CD14-positive monocyte (primary cell): ENCODE measurements at regions not wholly inside any gene's neighbourhood (a gene's known extent, or its start where the extent isn't known, plus 50 kb on each side); places are given as distances from the start of the nearest gene placed in this dataset.

ENCODE experiments used
- DNase-seq, 3 donors: peaks; one replicate each; pipeline ENCODE4 v3.0.0-alpha.2; 2011 to 2022
- H2AFZ ChIP-seq: 2 replicates; pipeline ENCODE4 v1.6.0; 2012; ENCODE audit warnings: mild to moderate bottlenecking, low read depth, low read length, inconsistent platforms; ENCODE audit not compliant: insufficient read depth, poor library complexity, severe bottlenecking
- H3K27ac ChIP-seq, 2 donors: 1 replicate in 1 of 2; 2 replicates in 1 of 2; pipeline ENCODE4 v1.5.1; 2012 to 2013; ENCODE audit warnings: low read length in 2 of 2, control low read depth in 1 of 2, inconsistent platforms in 1 of 2, low read depth in 1 of 2, mild to moderate bottlenecking in 1 of 2
- H3K27me3 ChIP-seq, 2 donors: one replicate each; pipeline versions ENCODE4 v1.6.0 to v1.6.1; 2011 to 2013; ENCODE audit warnings: low read length in 2 of 2; ENCODE audit not compliant: control insufficient read depth in 2 of 2, insufficient read depth in 2 of 2
- H3K36me3 ChIP-seq, 2 donors: replicated peaks in 1 of 2; 1 replicate in 1 of 2; 2 replicates in 1 of 2; pipeline versions ENCODE4 v1.5.1 to v1.6.1; 2012 to 2013; ENCODE audit warnings: low read length in 2 of 2, control low read depth in 1 of 2, inconsistent platforms in 1 of 2, mild to moderate bottlenecking in 1 of 2; ENCODE audit not compliant: insufficient read depth in 2 of 2, control insufficient read depth in 1 of 2
- H3K4me1 ChIP-seq, 2 donors: 1 replicate in 1 of 2; 2 replicates in 1 of 2; pipeline versions ENCODE4 v1.5.1 to v1.6.1; 2012 to 2013; ENCODE audit warnings: low read length in 2 of 2, control low read depth in 1 of 2, inconsistent platforms in 1 of 2, mild to moderate bottlenecking in 1 of 2, moderate library complexity in 1 of 2; ENCODE audit not compliant: insufficient read depth in 2 of 2, control insufficient read depth in 1 of 2
- H3K4me2 ChIP-seq: replicated peaks from 2 replicates; pipeline ENCODE3; 2012; ENCODE audit warnings: low read length, moderate library complexity, mild to moderate bottlenecking; ENCODE audit not compliant: poor library complexity, severe bottlenecking; ENCODE audit errors: extremely low read depth
- H3K4me3 ChIP-seq, 3 experiments: fragments of 200-600 bp in 1 of 3; sonication (generic) in 1 of 3; replicated peaks in 1 of 3; 1 replicate in 2 of 3; 2 replicates in 1 of 3; pipeline ENCODE4 v1.5.1; 2011 to 2013; ENCODE audit warnings: low read length in 3 of 3, mild to moderate bottlenecking in 3 of 3, control low read depth in 2 of 3, low read depth in 2 of 3, inconsistent platforms in 1 of 3, moderate library complexity in 1 of 3
- H3K79me2 ChIP-seq: 2 replicates; pipeline ENCODE4 v1.6.0; 2012; ENCODE audit warnings: mild to moderate bottlenecking, control low read depth, inconsistent platforms, low read length, moderate library complexity; ENCODE audit not compliant: insufficient read depth
- H3K9ac ChIP-seq: 2 replicates; pipeline ENCODE4 v1.6.0; 2017; ENCODE audit warnings: low read length, mild to moderate bottlenecking; ENCODE audit not compliant: insufficient read depth, poor library complexity, severe bottlenecking
- H3K9me3 ChIP-seq, 2 donors: replicated peaks in 1 of 2; 1 replicate in 1 of 2; 2 replicates in 1 of 2; pipeline versions ENCODE4 v1.5.1 to v1.6.1; 2012 to 2013; ENCODE audit warnings: low read length in 2 of 2, control low read depth in 1 of 2; ENCODE audit not compliant: control insufficient read depth in 1 of 2, insufficient read depth in 1 of 2
- H4K20me1 ChIP-seq: 2 replicates; pipeline ENCODE4 v1.6.0; 2012; ENCODE audit warnings: mild to moderate bottlenecking, low read length, control low read depth, moderate library complexity; ENCODE audit not compliant: insufficient read depth
- H3K27ac Mint-ChIP-seq, 7 donors: one replicate each; pipeline ENCODE4 v1.8.0; 2020; ENCODE audit warnings: mild to moderate bottlenecking in 7 of 7, mixed read lengths in 7 of 7, moderate library complexity in 6 of 7, inconsistent platforms in 2 of 7
- H3K27me3 Mint-ChIP-seq, 3 donors: one replicate each; pipeline ENCODE4 v1.8.0; 2021 to 2022; ENCODE audit warnings: low read depth in 3 of 3, mild to moderate bottlenecking in 3 of 3, mixed read lengths in 3 of 3, moderate library complexity in 3 of 3, inconsistent platforms in 1 of 3
- H3K36me3 Mint-ChIP-seq, 2 donors: one replicate each; pipeline ENCODE4 v1.8.0; 2020; ENCODE audit warnings: mixed read lengths in 2 of 2, inconsistent platforms in 1 of 2, mild to moderate bottlenecking in 1 of 2
- H3K4me1 Mint-ChIP-seq: one replicate; pipeline ENCODE4 v1.8.0; 2020; ENCODE audit warnings: mild to moderate bottlenecking, mixed read lengths
- H3K4me3 Mint-ChIP-seq, 2 donors: one replicate each; pipeline ENCODE4 v1.8.0; 2020; ENCODE audit warnings: mild to moderate bottlenecking in 2 of 2, mixed read lengths in 2 of 2, moderate library complexity in 1 of 2
- H3K9me3 Mint-ChIP-seq, 7 donors: one replicate each; pipeline ENCODE4 v1.8.0; 2020 to 2022; ENCODE audit warnings: mixed read lengths in 7 of 7, mild to moderate bottlenecking in 6 of 7, moderate library complexity in 6 of 7, inconsistent platforms in 2 of 7
- CTCF ChIP-seq: fragments of 200-600 bp; IDR thresholded peaks from one replicate; pipeline ENCODE4 v1.8.0; 2022; ENCODE audit warnings: antibody characterized with exemption, mild to moderate bottlenecking
- WGBS: methylation state at CpG from one replicate; pipeline ENCODE4 v1.1.5; 2013; ENCODE audit warnings: missing lambda C conversion rate; ENCODE audit not compliant: insufficient coverage; 5-methylcytosine and 5-hydroxymethylcytosine counted together
- intact Hi-C, 2 donors: fragments of 100-400 bp; cut with micrococcal nuclease; formaldehyde crosslinking; loops; one replicate each; pipeline versions ENCODE4 v1.15.0 to v1.15.1; 2023

GRCh38 chrX:33989936-33990335, 142.2 kb downstream of the FAM47A start:
- intact Hi-C loops, result no loop called here
- Histone ChIP-seq H3K27ac (no peak overlapping the region), H3K4me1 (no peaks in the 10 kb centered on the region), H3K4me2 (no peak overlapping the region), H3K9me3 (peaks cover 0 to 11% of the 10 kb centered on the region in 2 donors), H2AFZ (no peak overlapping the region), H3K4me3 (no peak overlapping the region), H3K27me3 (no peaks in the 10 kb centered on the region), H4K20me1 (no peaks in the 10 kb centered on the region), H3K9ac (no peak overlapping the region), H3K79me2 (no peaks in the 10 kb centered on the region), H3K36me3 (no peaks in the 10 kb centered on the region)
- no peak for DNase-seq
- Mint-ChIP-seq H3K4me3 (no peak overlapping the region), H3K9me3 (peaks cover 0 to 4% (median 0%) of the 10 kb centered on the region in 7 donors), H3K4me1 (no peaks in the 10 kb centered on the region), H3K27ac (no peak overlapping the region), H3K27me3 (no peaks in the 10 kb centered on the region), H3K36me3 (no peaks in the 10 kb centered on the region)
- WGBS, result no CpG with 5 or more reads among the region's 4 CpGs
- no peak for TF ChIP-seq CTCF

GRCh38 chrX:33987458-33987857, 144.7 kb downstream of the FAM47A start:
- Mint-ChIP-seq H3K27me3 (no peaks in the 10 kb centered on the region), H3K36me3 (no peaks in the 10 kb centered on the region), H3K9me3 (peaks cover 0 to 3% (median 0%) of the 10 kb centered on the region in 7 donors), H3K4me3 (no peak overlapping the region), H3K4me1 (no peaks in the 10 kb centered on the region), H3K27ac (no peak overlapping the region)
- Histone ChIP-seq H3K9me3 (peaks cover 0 to 11% of the 10 kb centered on the region in 2 donors), H2AFZ (no peak overlapping the region), H3K4me2 (no peak overlapping the region), H3K4me1 (no peaks in the 10 kb centered on the region), H4K20me1 (no peaks in the 10 kb centered on the region), H3K27ac (no peak overlapping the region), H3K4me3 (no peak overlapping the region), H3K79me2 (no peaks in the 10 kb centered on the region), H3K36me3 (no peaks in the 10 kb centered on the region), H3K27me3 (no peaks in the 10 kb centered on the region), H3K9ac (no peak overlapping the region)
- intact Hi-C loops, result no loop called here
- DNase-seq, result no peak
- 86% methylated on average over 1 of the region's 4 CpGs for WGBS
- TF ChIP-seq CTCF, result no peak
